NCI-H1048 (cell line): ENCODE measurements at regions not wholly inside any gene's neighbourhood (a gene's known extent, or its start where the extent isn't known, plus 50 kb on each side); places are given as distances from the start of the nearest gene placed in this dataset.

Experiments used
- DNase-seq: peaks from one replicate; lab custom pipeline; 2025; lab: John Stamatoyannopoulos, UW

GRCh38 chr5:98454904-98455303, 318.6 kb upstream of the RGMB start:
- peak; percentile 34 for DNase-seq

- DNase-seq = no peak
These were observed 317.8 kb upstream of the RGMB start for GRCh38 chr5:98455665-98456064.

GRCh38 chr5:98458004-98458403, 315.5 kb upstream of the RGMB start:
- DNase-seq = no peak

GRCh38 chr5:98458726-98459125, 314.7 kb upstream of the RGMB start:
- no peak for DNase-seq

GRCh38 chr5:98460536-98460935, 312.9 kb upstream of the RGMB start:
- DNase-seq = no peak

GRCh38 chr5:98461485-98461884, 312.0 kb upstream of the RGMB start:
- DNase-seq = no peak

GRCh38 chr5:98463222-98463621, 310.2 kb upstream of the RGMB start:
- DNase-seq = no peak

GRCh38 chr5:98463676-98464075, 309.8 kb upstream of the RGMB start:
- DNase-seq = no peak

GRCh38 chr5:98464737-98465330, 308.6 kb upstream of the RGMB start:
- DNase-seq = no peak

GRCh38 chr5:98468188-98468869, 305.1 kb upstream of the RGMB start:
- DNase-seq = no peak

- DNase-seq = no peak
These were observed 302.7 kb upstream of the RGMB start for GRCh38 chr5:98470747-98471146.

GRCh38 chr5:98471458-98471857, 302.0 kb upstream of the RGMB start:
- no peak for DNase-seq

GRCh38 chr5:98474216-98474615, 299.2 kb upstream of the RGMB start:
- DNase-seq = no peak

- no peak for DNase-seq
These were observed 298.7 kb upstream of the RGMB start for GRCh38 chr5:98474782-98475181.

GRCh38 chr5:98482321-98483300, 290.9 kb upstream of the RGMB start:
- DNase-seq = no peak

- DNase-seq = no peak
These were observed 290.2 kb upstream of the RGMB start for GRCh38 chr5:98483301-98483685.

GRCh38 chr5:98489021-98489420, 284.4 kb upstream of the RGMB start:
- DNase-seq = no peak

GRCh38 chr5:98490348-98490747, 283.1 kb upstream of the RGMB start:
- no peak for DNase-seq

GRCh38 chr5:98492258-98492657, 281.2 kb upstream of the RGMB start:
- no peak for DNase-seq

GRCh38 chr5:98497418-98497817, 276.0 kb upstream of the RGMB start:
- no peak for DNase-seq

- DNase-seq = no peak
These were observed 275.4 kb upstream of the RGMB start for GRCh38 chr5:98498028-98498427.

- DNase-seq = no peak
These were observed 273.6 kb upstream of the RGMB start for GRCh38 chr5:98499892-98500291.

GRCh38 chr5:98500811-98501210, 272.7 kb upstream of the RGMB start:
- no peak for DNase-seq
